Body of pancreas (tissue), 4 donors: ENCODE measurements at regions not wholly inside any gene's neighbourhood (a gene's known extent, or its start where the extent isn't known, plus 50 kb on each side); places are given as distances from the start of the nearest gene placed in this dataset.

ENCODE experiments used
- ATAC-seq: fragments of 150-250 bp; one replicate; pipeline ENCODE4 v1.9.1; 2016
- DNase-seq, 4 donors: peaks; one replicate each; pipeline ENCODE4 v3.0.0-alpha.2; 2019
- H3K27ac ChIP-seq, 4 donors: fragments of 200-600 bp; sonication (generic); 1 replicate in 3 of 4; 2 replicates in 1 of 4; pipeline versions ENCODE4 v1.5.1 to v1.6.1; 2016 to 2019; ENCODE audit warnings: mild to moderate bottlenecking in 1 of 4, mixed read lengths in 1 of 4, moderate library complexity in 1 of 4
- H3K27me3 ChIP-seq, 2 donors: fragments of 200-600 bp; sonication (generic); one replicate each; pipeline ENCODE4 v1.6.0; 2016; ENCODE audit warnings: mild to moderate bottlenecking in 1 of 2
- H3K36me3 ChIP-seq, 2 donors: fragments of 200-600 bp; sonication (generic); replicated peaks in 1 of 2; 2 replicates each; pipeline ENCODE4 v1.5.1; 2016; ENCODE audit warnings: low read depth in 2 of 2; ENCODE audit not compliant: insufficient read depth in 1 of 2
- H3K4me1 ChIP-seq: fragments of 200-600 bp; sonication (generic); one replicate; pipeline ENCODE4 v1.6.0; 2016
- H3K4me3 ChIP-seq, 2 donors: fragments of 200-600 bp; sonication (generic); 1 replicate in 1 of 2; 2 replicates in 1 of 2; pipeline ENCODE4 v1.5.1; 2016 to 2019
- H3K9me3 ChIP-seq, 3 donors: fragments of 200-600 bp; sonication (generic); 1 replicate in 2 of 3; 2 replicates in 1 of 3; pipeline ENCODE4 v1.5.1; 2016
- CTCF ChIP-seq, 7 experiments: fragments of 450-650 bp in 4 of 7; fragments of 200-600 bp in 3 of 7; sonication (generic) in 3 of 7; IDR thresholded peaks; one replicate each; pipeline ENCODE4 v1.5.1; 2016 to 2019; ENCODE audit warnings: antibody characterized with exemption in 7 of 7
- POLR2A ChIP-seq, 3 donors: fragments of 450-650 bp; IDR thresholded peaks; one replicate each; pipeline ENCODE4 v1.6.1; 2016; ENCODE audit warnings: antibody characterized with exemption in 3 of 3, mild to moderate bottlenecking in 2 of 3
- WGBS, 2 donors: methylation state at CpG; one replicate each; pipeline ENCODE4 v1.1.5; 2017; 5-methylcytosine and 5-hydroxymethylcytosine counted together
- intact Hi-C: fragments of 100-400 bp; cut with DNase I; formaldehyde crosslinking; loops from one replicate; pipeline ENCODE4 v1.15.1; 2023

DNA sequence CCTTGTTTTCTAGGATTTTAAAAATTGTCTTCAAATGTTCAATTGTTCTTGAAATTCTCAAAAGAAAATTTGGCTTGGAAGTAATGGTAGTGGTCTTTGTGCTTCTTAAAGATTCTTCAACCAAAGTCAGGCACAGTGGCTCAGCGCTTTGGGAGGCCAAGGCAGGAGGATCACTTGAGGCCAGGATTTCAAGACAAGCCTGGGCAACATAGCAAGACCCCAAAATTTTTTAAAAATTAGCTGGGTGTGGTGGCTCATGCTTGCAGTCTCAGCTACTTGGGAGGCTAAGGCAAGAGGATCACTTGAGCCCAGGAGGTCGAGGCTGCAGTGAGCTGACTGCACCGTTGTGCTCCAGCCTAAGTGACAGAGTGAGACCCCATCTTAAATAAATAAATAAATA lies 153.5 kb upstream of the ZNF507 start:
- intact Hi-C loops = no loop called here
- no peak overlapping the region for H3K4me3 ChIP-seq
- 85 to 88% methylated on average over 3 of the region's 3 CpGs for WGBS, 2 donors

DNA sequence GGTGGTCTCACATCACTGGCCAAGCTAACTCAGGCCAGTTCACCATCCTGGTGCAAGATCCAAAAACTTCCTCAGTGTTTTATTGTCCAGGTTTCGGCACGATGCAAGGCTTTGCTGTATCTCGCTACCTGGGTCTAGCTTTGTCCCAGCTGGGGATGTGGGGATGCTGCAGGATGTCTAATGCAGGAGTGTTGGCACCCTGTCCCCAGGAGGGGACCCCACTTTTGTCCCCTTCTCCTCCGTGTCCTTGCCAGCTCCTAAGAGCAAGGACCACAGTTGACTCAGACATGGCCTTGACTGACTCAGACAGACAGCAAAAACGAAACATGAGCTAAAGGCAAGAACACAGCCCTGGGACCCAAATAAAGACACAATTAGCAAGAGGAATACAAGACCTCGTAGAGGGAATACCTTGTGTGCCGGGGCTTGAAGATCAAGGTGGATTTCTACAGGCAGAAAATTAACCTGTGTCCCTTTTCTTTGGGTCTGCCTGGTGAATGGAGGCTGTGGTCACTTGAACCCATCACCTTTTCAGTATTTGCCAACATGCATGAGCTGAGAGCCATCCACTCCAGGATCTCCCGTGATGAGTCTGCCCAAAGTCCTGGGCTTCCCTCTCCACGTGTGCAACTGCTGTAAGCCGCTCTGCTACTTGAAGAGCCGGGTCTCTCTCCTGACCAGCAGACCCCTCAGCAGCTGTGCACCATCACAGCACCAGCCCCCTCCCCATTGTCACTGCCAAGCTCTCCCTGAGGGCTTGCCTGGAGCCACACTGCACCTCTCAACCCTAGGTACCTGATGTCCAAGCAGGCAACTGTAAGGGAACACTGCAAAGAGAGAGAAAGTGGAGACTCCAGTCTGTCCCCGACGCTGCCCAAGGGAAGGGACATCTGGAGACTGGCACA lies 149.5 kb upstream of the ZNF507 start:
- TF ChIP-seq CTCF (IDR thresholded peaks at IDR 0.05) (no peak), POLR2A (IDR thresholded peaks at IDR 0.05) (no peak)
- intact Hi-C loops = no loop called here
- Histone ChIP-seq H3K36me3 (no peaks in the 10 kb centered on the region), H3K9me3 (no peaks in the 10 kb centered on the region), H3K27ac (no peak overlapping the region), H3K4me3 (no peak overlapping the region), H3K4me1 (no peaks in the 10 kb centered on the region), H3K27me3 (no peaks in the 10 kb centered on the region)
- no peak for ATAC-seq
- WGBS, 2 donors = 64 to 72% methylated on average over 13 of the region's 13 CpGs
- no peak for DNase-seq

More for the DNA sequence above, 153.5 kb upstream of the ZNF507 start:
- H3K27ac ChIP-seq = no peak overlapping the region
- H3K27me3 ChIP-seq = no peaks in the 10 kb centered on the region
- no peak for ATAC-seq
- no peaks in the 10 kb centered on the region for H3K36me3 ChIP-seq
- TF ChIP-seq POLR2A (IDR thresholded peaks at IDR 0.05) (no peak), CTCF (IDR thresholded peaks at IDR 0.05) (no peak)
- no peak for DNase-seq
- no peaks in the 10 kb centered on the region for H3K9me3 ChIP-seq
- H3K4me1 ChIP-seq = no peaks in the 10 kb centered on the region

DNA sequence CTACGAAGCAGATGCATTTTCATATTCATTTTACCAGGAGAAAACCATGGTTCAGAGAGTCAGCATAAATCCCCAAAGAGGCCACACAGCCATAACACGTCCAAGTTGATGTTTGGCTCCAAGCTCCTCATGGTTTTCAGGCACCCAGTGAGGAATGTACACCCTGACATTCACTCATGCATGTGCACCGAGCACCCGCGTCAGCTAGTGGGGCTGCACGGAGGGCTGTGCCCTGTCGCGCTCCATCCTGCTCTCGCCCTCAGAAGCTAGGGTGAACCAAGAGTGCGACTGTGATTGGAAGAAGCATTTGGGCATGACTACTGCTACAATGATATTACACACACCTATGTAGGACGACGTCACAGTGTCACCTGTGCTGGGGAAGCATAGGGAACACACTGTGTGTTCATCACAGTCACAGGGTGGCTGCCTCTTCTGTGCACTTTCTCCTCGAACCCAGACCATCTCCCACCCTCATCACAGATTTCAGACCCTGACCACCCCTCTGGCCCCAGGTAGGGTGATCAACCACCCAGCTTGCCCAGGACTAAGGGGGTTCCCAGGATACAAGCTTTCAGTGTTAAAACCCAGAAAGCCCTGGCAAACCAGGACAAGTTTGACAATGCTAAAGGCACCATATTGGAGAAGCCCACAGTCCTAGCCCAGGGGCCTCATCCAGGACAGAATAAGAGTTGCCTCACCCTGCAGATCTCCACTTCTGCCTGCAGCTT lies 148.6 kb upstream of the ZNF507 start:
- H3K27ac ChIP-seq = no peak overlapping the region
- intact Hi-C loops = no loop called here
- TF ChIP-seq POLR2A (IDR thresholded peaks at IDR 0.05) (no peak), CTCF (IDR thresholded peaks at IDR 0.05) (no peak)
- WGBS, 2 donors = 64 to 74% methylated on average over 5 to 13 of the region's 13 CpGs
- H3K9me3 ChIP-seq = no peaks in the 10 kb centered on the region
- DNase-seq = no peak
- no peaks in the 10 kb centered on the region for H3K27me3 ChIP-seq
- ATAC-seq = no peak
- no peaks in the 10 kb centered on the region for H3K4me1 ChIP-seq
- no peaks in the 10 kb centered on the region for H3K36me3 ChIP-seq
- no peak overlapping the region for H3K4me3 ChIP-seq

- Histone ChIP-seq H3K9me3 (no peaks in the 10 kb centered on the region), H3K27me3 (no peaks in the 10 kb centered on the region), H3K27ac (no peak overlapping the region), H3K36me3 (no peaks in the 10 kb centered on the region), H3K4me1 (no peaks in the 10 kb centered on the region), H3K4me3 (no peak overlapping the region)
- no peak for ATAC-seq
- intact Hi-C loops = no loop called here
- no peak for TF ChIP-seq CTCF (IDR thresholded peaks at IDR 0.05)
- TF ChIP-seq POLR2A (IDR thresholded peaks at IDR 0.05) = no peak
- WGBS, 2 donors = 46 to 53% methylated on average over 13 of the region's 13 CpGs
- no peak for DNase-seq
Measured at GRCh38 chr19:32197896-32198882, 147.2 kb upstream of the ZNF507 start.
